ENCODE measurements at regions not wholly inside any gene's neighbourhood (a gene's known extent, or its start where the extent isn't known, plus 50 kb on each side); places are given as distances from the start of the nearest gene placed in this dataset.

DNA sequence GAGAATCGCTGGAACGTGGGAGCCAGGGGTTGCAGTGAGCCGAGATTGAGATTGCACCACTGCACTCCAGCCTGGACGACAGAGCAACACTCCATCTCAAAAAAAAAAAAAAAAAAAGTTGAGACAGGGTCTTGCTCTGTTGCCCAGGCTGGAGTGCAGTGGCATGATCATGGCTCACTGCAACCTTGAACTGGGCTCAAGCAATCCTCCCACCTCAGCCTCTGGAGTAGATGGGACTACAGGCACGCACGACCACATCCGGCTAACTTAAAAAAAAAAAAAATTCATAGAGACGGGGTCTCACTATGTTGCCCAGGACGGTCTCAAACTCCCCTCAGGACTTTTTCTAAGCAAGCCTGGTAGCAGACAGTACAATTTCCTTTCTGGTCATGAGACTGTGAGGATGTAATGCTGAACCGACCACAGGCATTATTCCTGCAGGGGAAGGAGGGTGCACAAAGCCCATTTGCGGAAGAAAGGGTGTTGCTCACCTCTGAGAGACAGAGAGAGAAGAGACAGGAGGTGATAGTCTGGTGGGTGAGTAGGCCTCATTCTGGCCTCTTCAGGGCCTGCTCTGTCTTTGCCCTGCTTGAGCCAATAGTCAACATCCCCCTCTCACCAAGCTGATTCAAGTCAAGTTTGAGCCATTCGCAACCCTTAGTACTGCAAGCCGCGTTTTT, 205.3 kb downstream of the ZFP36L2 start:
- peaks cover 3% of the 10 kb centered on the region for H3K9me3 Mint-ChIP-seq (ENCODE audit: low read depth)
- H3K27me3 Mint-ChIP-seq: no peaks in the 10 kb centered on the region
- H3K4me3 Mint-ChIP-seq: no peak overlapping the region
- H3K36me3 Mint-ChIP-seq: peaks cover 2% of the 10 kb centered on the region
- peaks cover 15% of the 10 kb centered on the region for H3K4me1 Mint-ChIP-seq (ENCODE audit: low read depth)
- H3K27ac Mint-ChIP-seq: no peak overlapping the region

DNA sequence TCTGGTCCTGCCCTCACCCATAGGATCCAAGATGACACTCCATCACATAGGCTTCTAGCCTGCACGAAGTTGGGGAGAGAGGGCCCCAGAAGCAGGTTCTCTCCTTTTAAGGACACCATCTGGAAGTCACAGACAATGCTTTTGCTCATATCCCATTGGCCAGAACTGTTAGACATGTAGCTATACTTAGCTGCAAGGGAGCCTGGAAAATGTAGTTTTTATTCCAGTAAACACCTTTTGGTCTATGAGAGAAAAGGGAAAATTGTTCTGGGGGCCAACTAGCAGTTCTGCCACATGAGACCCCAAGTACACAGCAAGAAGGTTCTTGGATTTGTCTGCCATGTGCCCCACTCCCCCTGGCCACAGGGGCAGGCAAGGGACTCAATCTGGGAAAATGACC, 206.1 kb downstream of the ZFP36L2 start:
- H3K4me3 Mint-ChIP-seq: no peak overlapping the region
- H3K27me3 Mint-ChIP-seq: no peaks in the 10 kb centered on the region
- H3K9me3 Mint-ChIP-seq (ENCODE audit: low read depth): peaks cover 3% of the 10 kb centered on the region
- H3K27ac Mint-ChIP-seq: no peak overlapping the region
- peaks cover 10% of the 10 kb centered on the region for H3K4me1 Mint-ChIP-seq (ENCODE audit: low read depth)
- peaks cover 2% of the 10 kb centered on the region for H3K36me3 Mint-ChIP-seq

DNA sequence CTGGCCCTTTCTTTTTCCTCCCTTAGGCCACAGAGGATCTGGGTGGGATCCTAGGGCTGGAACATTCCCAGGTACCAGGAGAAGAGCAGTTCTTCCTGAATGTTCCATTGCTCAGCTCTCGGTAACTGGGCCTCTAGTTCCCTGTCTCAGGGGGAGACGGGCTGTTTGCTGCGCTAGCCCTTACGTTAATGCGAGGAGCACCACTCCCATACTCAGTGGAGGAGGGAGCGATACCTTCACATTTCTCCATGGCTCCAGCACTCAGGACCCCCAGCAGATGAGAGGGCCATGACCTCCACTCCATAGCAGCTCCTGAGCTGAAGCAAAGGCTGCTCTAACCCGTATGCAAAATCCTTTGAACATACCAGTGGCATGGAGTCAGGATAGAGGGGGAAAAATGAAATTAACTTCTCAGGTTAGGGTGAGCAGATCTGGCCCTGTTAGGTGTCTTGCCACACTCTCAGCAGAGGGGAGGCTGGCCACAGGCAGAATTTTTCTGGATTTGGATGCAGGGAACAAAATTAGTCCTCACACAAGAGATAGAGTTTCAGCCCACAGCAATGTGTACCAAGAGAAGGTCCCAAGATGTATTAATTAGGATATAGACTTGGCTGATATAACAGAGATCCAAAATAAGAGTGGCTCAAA, 206.7 kb downstream of the ZFP36L2 start:
- Mint-ChIP-seq H3K27me3 (no peaks in the 10 kb centered on the region), H3K27ac (no peak overlapping the region), H3K36me3 (peaks cover 2% of the 10 kb centered on the region), H3K4me3 (no peak overlapping the region), H3K9me3 (ENCODE audit: low read depth) (peaks cover 3% of the 10 kb centered on the region), H3K4me1 (ENCODE audit: low read depth) (peaks cover 4% of the 10 kb centered on the region)

DNA sequence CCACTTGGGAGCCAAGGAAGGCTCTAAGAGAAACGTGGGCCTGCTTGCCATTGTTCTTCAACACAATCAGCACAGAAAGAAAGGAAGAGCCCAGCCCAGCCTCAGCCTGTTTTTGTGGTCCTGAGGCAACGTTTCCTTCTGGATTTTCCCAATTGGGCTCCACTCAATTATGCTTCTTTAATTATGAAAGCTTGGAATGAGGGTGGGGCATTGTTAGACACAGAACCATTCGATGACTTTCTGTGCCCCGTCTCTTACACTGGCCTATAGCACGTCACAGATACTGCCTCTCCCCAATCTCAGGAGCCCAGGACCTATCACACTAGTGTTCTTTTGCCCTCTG, 207.4 kb downstream of the ZFP36L2 start:
- Mint-ChIP-seq H3K36me3 (peaks cover 2% of the 10 kb centered on the region), H3K27me3 (no peaks in the 10 kb centered on the region), H3K9me3 (ENCODE audit: low read depth) (peaks cover 3% of the 10 kb centered on the region), H3K4me1 (ENCODE audit: low read depth) (no peaks in the 10 kb centered on the region), H3K4me3 (no peak overlapping the region), H3K27ac (no peak overlapping the region)

DNA sequence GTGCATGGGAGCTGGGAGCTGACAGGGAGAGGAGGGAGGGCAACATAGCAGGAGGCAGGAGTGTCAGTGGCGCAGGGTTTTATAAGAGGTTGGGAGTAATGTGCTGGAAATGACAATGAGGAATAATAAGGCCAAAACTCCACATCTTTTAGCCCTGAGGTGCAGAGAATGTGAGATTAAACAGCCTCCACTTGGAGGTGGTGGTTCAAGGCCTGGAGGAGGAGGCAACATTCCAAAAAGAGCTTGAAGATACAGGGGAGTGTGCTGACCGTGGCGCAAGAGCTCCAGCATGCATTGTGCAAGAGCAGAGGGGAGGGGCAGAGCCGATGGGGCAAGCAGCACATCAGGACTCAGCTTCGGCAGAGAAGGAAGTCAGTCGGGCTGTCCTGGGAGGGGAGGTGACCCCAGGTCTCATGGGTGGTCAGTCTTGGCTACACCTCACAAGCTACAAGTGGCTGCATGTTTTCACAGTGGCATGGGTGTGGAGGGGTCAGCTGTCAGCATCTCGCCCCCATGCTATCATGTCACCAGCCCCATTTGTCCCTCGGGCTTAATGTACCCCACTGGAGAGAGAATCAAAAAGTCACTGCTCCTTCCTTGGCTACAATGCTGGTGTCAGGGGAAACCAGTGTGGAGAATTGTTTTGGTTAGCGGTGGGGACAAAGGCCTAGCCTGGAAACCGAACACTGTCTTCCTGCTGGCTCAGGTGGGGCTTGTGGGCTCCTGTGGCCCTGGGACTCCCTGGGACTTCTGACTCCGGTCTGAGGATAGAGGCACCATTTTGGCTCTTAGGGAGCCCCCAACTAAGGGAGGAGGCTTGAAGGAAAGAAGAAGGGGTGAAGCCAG, 208.0 kb downstream of the ZFP36L2 start:
- no peak overlapping the region for H3K27ac Mint-ChIP-seq
- H3K9me3 Mint-ChIP-seq (ENCODE audit: low read depth): peaks cover 3% of the 10 kb centered on the region
- H3K4me1 Mint-ChIP-seq (ENCODE audit: low read depth): no peaks in the 10 kb centered on the region
- H3K36me3 Mint-ChIP-seq: peaks cover 2% of the 10 kb centered on the region
- no peak overlapping the region for H3K4me3 Mint-ChIP-seq
- H3K27me3 Mint-ChIP-seq: no peaks in the 10 kb centered on the region

DNA sequence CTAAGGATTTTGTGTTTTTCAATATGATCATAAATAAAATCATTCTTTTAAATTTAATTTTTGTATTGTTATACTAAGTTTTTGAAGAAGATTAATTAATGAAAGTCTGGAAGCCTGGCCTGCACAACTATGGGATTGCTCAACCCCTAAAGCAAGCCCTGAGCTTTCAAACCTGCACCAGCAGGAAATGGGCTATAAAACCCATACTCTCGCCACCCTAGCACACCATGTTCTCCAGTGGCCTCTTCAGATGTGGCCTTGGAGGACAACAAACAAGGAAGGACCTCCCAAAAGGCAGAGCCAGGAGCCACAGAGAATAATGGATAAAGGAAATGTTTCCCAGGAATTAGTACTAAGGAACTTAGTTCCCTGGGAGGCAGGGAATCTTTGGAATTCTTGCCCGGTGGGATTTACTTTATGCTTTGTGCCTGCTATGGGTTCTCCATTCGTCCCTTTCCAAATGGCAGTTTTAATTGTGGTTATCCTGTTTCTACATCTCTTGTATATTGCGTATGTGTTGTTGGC, 212.5 kb downstream of the ZFP36L2 start:
- H3K27ac Mint-ChIP-seq: no peak overlapping the region
- H3K4me3 Mint-ChIP-seq: no peak overlapping the region
- H3K36me3 Mint-ChIP-seq: no peaks in the 10 kb centered on the region
- peaks cover 13% of the 10 kb centered on the region for H3K4me1 Mint-ChIP-seq (ENCODE audit: low read depth)
- H3K9me3 Mint-ChIP-seq (ENCODE audit: low read depth): no peaks in the 10 kb centered on the region
- H3K27me3 Mint-ChIP-seq: no peaks in the 10 kb centered on the region

DNA sequence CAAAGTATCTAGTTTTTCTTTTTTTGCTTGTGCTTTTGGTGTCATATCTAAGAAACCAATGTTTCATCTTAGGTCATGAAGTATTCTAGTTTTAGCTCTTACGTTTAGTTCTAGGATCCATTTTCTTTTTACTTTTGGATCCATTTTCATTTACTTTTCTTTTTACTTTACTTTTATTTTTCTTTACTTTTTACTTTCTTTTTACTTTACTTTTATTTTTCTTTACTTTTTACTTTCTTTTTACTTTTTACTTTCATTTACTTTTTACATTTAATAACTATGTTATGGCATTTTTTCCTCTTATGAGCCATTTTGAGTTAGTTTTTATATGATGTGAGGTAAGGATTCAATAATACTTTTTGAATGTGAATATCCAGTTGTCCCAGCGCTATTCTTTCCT, 213.4 kb downstream of the ZFP36L2 start:
- peaks cover 3% of the 10 kb centered on the region for H3K36me3 Mint-ChIP-seq
- H3K4me1 Mint-ChIP-seq (ENCODE audit: low read depth): peaks cover 13% of the 10 kb centered on the region
- H3K27me3 Mint-ChIP-seq: no peaks in the 10 kb centered on the region
- H3K27ac Mint-ChIP-seq: no peak overlapping the region
- no peak overlapping the region for H3K4me3 Mint-ChIP-seq
- H3K9me3 Mint-ChIP-seq (ENCODE audit: low read depth): peaks cover 2% of the 10 kb centered on the region

DNA sequence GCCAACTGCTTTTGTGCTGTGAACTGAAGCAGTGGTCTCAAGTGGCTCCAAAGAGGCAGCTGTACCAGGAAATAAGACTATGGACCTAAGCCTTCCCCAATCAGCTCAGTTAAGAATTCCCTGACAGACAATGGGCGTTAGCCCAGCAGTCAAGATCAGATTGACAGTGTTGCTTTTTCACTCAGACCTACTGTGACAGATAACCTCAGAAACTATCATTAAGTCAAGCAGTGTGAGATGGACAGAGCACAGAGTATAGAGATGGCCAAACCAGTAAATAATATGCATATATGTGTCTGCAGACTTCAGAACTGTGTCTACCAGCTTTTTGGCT, 215.3 kb downstream of the ZFP36L2 start:
- Mint-ChIP-seq H3K27ac (no peak overlapping the region), H3K36me3 (peaks cover 3% of the 10 kb centered on the region), H3K9me3 (ENCODE audit: low read depth) (peaks cover 4% of the 10 kb centered on the region), H3K4me1 (ENCODE audit: low read depth) (peaks cover 13% of the 10 kb centered on the region), H3K4me3 (no peak overlapping the region), H3K27me3 (no peaks in the 10 kb centered on the region)

DNA sequence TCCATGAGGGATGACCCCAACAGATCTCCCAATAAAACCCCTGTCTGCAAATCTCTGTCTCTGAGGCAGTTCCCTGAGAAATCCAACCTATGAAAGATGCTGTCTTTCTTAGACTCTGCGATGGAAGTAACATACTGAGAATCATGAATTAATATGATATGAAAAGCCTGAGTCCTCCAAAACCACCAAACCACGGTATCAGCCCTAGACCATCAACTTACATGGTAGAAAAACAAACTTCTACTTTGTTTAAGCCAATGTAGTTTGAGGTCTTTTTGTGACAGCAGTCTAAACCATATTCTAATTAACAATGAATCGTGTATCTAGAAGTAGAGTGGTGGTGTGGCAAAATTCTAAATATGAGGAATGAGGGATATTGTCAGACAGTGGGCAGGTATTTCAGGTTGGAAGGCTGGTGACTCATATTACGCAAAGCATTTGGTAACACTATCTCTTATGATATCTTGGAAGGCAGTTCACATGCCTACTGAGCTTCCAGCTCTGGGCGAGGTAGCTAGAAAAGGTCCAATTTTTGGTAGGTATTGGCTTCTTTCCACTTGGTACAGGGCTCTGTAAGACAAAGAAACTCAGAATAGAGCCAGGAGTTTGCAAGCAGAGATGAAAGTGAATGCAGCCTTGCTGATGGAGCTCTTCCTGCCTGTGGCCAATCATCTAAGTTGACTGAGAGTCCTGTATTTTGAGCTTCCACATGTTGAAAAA, 215.8 kb downstream of the ZFP36L2 start:
- peaks cover 13% of the 10 kb centered on the region for H3K4me1 Mint-ChIP-seq (ENCODE audit: low read depth)
- H3K36me3 Mint-ChIP-seq: peaks cover 3% of the 10 kb centered on the region
- peaks cover 4% of the 10 kb centered on the region for H3K9me3 Mint-ChIP-seq (ENCODE audit: low read depth)
- no peaks in the 10 kb centered on the region for H3K27me3 Mint-ChIP-seq
- H3K27ac Mint-ChIP-seq: peak overlapping the region; percentile 2
- H3K4me3 Mint-ChIP-seq: no peak overlapping the region

DNA sequence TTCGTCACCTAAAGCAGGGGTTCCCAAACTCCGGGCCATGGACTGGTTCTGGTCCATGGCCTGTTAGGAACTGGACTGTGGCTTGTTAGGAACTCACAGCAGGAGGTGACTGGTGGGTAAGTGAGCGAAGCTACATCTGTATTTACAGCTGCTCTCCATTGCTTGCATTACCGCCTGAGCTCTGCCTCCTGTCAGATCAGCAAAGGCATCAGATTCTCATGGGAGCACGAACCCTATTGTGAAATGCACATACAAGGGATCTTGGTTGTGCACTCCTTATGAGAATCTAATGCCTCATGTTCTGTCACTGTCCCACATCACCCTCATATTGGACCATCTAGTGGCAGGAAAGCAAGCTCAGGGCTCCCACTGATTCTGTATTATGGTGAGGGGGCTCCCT, 217.0 kb downstream of the ZFP36L2 start:
- no peaks in the 10 kb centered on the region for H3K27me3 Mint-ChIP-seq
- no peak overlapping the region for H3K4me3 Mint-ChIP-seq
- H3K27ac Mint-ChIP-seq: no peak overlapping the region
- H3K4me1 Mint-ChIP-seq (ENCODE audit: low read depth): peaks cover 13% of the 10 kb centered on the region
- H3K36me3 Mint-ChIP-seq: peaks cover 3% of the 10 kb centered on the region
- H3K9me3 Mint-ChIP-seq (ENCODE audit: low read depth): peaks cover 4% of the 10 kb centered on the region

DNA sequence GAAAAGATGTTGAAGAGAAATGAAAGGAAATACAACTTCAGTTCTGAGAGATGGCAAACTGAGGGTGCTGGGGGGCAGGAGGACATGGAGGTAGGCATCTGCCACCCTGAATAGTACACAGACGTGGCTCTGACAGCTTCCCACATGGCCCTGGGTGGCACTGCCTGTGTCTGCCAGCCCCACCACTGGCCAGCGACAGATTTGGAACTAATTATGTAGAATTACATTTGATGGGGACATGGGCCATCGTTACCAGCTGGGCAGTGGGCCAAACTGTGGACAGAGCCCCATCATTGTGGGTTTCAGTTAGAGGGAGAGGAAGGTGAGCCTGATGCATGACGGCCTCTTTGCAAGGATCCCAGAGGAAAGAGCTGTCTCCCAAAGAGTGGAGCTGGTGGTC, 216.0 kb upstream of the HAAO start:
- Mint-ChIP-seq H3K4me1 (ENCODE audit: low read depth) (peaks cover 13% of the 10 kb centered on the region), H3K36me3 (peaks cover 3% of the 10 kb centered on the region), H3K4me3 (no peak overlapping the region), H3K27me3 (no peaks in the 10 kb centered on the region), H3K9me3 (ENCODE audit: low read depth) (peaks cover 4% of the 10 kb centered on the region), H3K27ac (no peak overlapping the region)

DNA sequence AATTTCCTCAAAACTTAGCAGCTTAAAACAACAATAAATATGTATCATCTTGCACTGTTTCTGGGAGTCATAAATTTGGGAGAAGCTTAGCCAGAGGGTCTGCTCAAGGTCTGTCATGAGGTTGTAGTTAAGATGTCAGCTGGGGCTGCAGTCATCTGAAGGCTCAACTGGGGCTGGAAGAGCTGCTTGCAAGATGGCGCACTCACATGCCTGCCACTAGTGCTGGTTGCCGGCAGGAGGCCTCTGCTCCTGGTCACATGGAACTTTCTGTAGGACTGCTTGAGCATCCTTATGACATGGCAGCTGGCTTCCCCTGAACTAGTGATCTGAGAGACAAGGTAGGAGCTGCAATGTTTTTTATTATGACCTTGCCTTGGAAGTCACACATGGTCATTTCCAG, 215.5 kb upstream of the HAAO start:
- no peaks in the 10 kb centered on the region for H3K27me3 Mint-ChIP-seq
- peaks cover 4% of the 10 kb centered on the region for H3K9me3 Mint-ChIP-seq (ENCODE audit: low read depth)
- H3K4me1 Mint-ChIP-seq (ENCODE audit: low read depth): peaks cover 13% of the 10 kb centered on the region
- no peak overlapping the region for H3K4me3 Mint-ChIP-seq
- no peak overlapping the region for H3K27ac Mint-ChIP-seq
- peaks cover 3% of the 10 kb centered on the region for H3K36me3 Mint-ChIP-seq

DNA sequence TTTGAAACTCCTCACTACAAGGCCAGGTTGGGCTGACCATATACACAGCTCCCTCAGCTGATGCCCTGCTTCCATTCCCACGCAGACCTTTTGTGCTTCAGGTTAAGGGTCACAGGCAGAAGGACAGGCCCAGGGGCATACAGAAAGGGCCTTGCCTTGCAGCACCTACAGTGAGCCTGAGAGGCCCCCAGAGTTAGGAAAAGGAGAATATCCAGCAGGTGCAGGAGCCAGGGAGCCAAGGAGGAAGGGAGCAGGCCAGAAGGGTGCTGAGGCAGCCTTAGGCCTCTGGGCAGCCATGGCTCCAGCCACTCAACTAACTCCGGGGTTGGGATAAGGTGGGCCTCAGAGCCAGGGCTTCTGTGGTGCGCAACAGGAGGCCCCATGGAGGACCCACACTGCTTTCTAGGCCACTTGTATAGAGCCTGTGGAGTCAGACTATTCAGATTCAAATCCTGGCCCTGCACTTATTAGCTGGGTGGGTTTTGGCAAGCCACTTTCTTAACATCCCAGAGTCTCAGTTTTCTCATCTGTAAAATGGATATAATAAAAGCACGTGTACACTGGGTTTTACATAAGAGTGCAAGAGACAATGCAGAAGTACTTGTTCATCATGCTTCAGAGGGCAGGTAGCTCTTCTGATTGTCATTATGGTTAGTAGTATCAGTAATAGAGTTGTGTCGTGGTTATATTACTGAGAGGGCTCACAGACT, 214.6 kb upstream of the HAAO start:
- Mint-ChIP-seq H3K4me1 (ENCODE audit: low read depth) (peaks cover 13% of the 10 kb centered on the region), H3K4me3 (no peak overlapping the region), H3K27me3 (no peaks in the 10 kb centered on the region), H3K36me3 (peaks cover 3% of the 10 kb centered on the region), H3K27ac (no peak overlapping the region), H3K9me3 (ENCODE audit: low read depth) (peaks cover 4% of the 10 kb centered on the region)

Measured in activated naive CD8-positive, alpha-beta T cell (primary cell).